Skeletal muscle cell (primary cell): ENCODE measurements at regions not wholly inside any gene's neighbourhood (a gene's known extent, or its start where the extent isn't known, plus 50 kb on each side); places are given as distances from the start of the nearest gene placed in this dataset.

Experiments
- DNase-seq: peaks from one replicate; pipeline ENCODE4 v3.0.0-alpha.2; 2010; ENCODE audit warnings: low read depth
- H3K4me3 ChIP-seq: 2 replicates; pipeline ENCODE4 v1.5.1; 2011; ENCODE audit warnings: low read depth, mild to moderate bottlenecking, control low read depth, low read length, moderate library complexity

DNA sequence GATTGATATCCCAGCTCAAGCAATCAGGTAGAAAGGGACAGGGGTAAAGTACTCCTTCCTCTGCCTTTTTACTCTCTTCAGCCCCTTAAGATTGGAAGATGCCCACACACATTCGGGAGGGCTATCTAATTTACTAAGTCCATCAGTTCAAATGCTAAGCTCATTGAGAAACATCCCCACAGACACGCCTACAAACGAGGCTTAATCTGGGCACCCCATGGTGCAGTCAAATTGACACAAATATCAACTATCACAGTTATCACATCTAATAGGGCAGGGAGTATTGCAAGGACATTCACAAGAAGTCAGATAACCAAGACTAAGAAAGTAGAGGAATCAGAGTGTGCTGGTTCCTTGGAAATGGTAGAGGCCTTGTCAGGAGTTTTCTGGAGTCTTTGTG, 437.8 kb upstream of the AZI2 start:
- no peak for DNase-seq
- H3K4me3 ChIP-seq, result no peak overlapping the region

DNA sequence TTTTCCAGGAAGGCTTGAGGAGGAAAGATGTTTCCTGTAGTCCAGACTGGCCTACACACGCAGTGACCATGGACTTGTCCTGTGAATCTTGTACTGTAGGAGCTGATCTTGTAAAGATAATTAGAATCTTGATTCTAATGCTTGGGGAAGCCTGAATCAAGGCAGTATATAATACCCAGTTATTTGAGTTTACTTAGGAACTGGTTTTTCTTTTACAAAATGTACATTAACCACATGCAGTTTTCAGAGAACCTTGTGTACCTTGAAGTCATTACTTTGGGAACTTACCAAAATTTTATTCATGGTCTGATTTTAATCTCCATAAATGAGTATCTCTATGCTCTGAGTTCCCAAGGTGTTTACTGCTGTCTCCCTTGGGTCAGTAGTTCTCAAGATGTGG, 439.9 kb upstream of the AZI2 start:
- no peak overlapping the region for H3K4me3 ChIP-seq
- DNase-seq, result no peak

DNA sequence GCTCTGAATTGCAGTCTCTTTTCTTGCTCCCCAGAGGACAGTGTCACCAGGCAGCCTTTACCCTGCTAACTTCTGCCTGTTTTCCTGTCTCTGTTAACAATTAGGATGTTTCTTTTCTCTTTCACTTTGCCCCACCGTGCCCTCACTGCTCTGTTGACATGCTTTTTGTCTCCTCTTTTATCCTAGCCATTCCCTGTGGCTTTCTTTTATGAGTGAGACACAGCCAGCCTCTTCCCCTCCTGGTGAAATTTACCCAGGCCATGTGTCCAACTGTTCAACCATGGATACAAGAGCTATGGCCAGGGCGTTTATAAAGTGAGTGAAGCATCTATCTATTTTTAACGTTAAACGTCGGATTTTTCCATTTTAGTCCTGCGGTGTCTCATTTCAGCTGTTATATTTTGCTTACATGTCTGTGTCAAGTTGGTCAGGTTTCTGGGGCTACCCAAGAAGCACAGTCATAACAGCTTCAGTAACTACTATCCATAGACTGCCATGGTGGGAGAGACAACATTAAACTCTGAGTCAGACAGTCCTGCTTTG, 443.2 kb upstream of the AZI2 start:
- no peak for DNase-seq
- no peak overlapping the region for H3K4me3 ChIP-seq

DNA sequence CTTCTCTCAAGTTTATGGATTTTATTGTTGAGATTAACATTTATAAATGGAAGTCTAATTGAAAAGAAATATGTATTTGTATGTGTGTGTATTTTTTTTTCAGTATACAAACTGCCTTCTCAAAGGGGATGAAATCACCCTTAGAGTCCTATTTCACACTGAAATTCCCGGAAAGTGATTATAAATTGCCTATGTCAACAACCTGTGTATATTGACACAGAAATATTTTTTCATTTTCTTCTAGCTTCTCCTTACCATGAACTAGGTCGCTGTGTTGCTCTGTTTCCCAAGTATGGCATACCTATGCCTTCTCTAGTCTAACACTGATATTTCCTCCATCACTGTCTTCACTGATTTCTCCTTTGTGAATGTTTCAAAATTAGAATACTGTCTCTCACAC, 444.0 kb upstream of the AZI2 start:
- no peak for DNase-seq
- H3K4me3 ChIP-seq, result no peak overlapping the region

DNA sequence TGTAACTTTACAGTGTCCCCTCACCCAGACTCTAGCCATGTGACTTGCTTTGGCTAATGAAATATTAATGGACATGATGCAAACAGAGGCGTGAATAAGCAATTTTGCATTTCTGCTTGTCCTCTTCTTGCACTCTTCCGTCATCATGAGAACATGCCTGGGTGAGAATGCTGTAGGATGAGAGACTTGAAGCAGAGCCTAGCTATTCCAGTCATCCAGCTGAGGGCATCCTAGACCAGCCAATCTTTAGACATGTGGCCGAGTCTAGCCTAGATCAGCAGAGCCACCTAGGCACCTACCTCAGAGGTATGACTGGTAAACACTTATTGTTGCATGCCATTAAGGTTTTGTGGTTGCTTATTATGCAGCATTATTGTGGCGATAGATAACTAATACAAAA, 450.5 kb upstream of the AZI2 start:
- DNase-seq, result no peak
- no peak overlapping the region for H3K4me3 ChIP-seq

DNA sequence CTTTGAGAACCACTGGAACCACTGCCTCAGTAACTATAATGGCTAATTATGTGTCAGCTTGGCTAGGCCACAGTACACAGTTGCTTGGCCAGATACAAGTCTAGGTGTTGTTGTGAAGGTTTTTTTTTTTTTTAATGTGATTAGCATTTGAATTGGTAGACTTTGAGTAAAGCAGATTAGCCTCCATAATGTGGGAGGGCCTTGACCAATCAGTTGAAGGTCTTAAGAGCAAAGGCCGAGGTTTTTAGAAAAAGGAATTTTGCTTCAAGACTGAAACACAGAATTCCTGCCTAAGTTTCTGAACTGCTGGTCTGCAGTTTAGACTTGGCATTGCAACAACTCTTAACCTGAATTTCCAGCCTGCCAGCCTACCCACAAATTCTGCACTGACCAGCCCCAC, 451.6 kb upstream of the AZI2 start:
- H3K4me3 ChIP-seq, result no peak overlapping the region
- DNase-seq, result no peak

DNA sequence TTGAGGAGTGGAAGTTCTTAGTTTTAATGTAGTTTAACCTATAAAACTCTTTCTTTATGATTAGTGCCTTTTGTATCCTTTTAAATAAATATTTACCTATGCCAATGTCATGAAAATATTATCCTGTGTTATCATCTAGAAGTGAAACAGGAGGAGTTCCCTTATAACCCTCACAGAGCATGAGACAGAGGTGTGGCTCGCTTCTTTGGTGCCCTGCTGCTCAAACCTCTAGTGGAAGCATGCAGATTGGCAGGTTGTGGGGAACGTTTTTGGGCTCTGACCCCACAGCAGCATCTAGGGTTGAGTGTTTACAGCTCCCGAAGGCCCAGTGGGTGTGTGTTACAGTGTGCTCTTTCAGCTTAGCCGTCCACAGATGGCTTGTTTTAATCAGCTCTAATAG, 459.4 kb upstream of the AZI2 start:
- H3K4me3 ChIP-seq, result no peak overlapping the region
- no peak for DNase-seq

DNA sequence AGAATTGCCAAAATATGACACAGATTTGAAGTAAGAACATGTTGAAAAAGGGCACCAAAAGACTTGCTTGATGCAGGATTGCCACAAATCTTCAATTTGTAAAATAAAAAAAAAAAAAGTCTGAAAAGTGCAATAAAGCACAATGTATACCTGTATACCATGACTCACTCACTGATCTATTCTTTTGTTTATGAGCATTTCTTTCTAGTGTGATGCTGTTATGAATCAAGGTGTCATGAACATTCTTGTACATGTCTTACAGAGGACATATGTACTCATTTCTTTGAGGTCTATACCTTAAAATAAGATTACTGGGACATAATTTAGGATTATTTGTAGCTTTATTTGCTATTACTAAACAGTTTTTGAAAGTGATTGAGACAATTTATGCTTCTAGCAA, 464.9 kb upstream of the RBMS3 start:
- H3K4me3 ChIP-seq, result no peak overlapping the region
- DNase-seq, result no peak

DNA sequence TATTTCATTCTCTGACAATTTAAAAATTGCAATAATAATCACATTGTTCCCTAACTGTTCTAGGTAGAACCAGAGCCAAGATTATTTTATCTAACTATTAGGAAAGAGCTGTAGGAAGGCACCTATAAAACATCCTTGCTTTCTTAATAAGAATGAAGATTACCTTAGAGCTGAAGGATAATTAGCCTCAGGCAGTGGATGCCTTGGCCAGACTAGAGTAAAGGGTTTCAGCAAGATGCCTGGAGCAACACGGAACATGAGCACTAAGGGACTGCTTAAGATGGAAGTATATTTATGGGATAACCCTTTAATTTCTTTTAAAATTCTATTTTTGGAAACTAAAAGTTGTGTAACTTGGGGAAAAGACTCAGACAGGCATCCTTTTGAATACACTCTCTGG, 456.6 kb upstream of the RBMS3 start:
- no peak overlapping the region for H3K4me3 ChIP-seq
- no peak for DNase-seq

DNA sequence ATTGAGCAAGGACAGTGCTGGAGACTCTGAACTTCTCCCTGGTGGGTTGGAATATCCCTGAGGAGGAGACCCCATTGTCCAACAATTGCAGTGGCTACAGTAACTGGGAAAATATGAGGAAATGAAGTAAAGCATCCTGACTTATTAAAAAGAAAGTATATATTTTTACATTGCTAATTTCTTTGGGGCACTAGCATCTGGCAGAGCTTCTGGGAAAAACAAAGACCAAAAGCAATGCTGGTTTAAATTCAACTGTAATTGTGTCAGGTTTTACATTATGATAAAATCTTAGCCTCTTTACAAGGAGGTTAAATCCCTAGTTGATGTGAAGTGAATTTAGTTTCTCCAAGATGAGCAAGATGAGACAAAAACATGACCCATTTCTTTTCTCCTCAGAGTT, 454.0 kb upstream of the RBMS3 start:
- no peak for DNase-seq
- no peak overlapping the region for H3K4me3 ChIP-seq

DNA sequence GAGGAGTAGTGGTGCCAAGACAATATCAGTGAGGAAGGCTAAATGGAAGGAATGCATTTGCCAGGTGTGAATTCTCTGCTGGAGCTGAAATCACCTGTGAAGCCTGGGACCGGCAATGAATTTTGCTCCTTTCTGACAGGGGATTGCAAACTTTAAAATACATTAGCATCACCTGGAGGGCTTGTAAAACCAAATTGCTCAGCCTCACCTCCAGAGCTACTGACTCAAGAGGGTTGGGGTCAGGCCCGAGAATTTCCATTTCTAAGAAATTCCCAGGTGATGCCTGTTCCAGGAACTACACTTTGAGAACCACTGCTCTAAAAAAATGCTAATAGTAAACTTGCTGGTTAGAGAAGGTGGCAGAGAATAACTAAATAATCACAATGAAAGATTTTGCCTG, 445.6 kb upstream of the RBMS3 start:
- no peak overlapping the region for H3K4me3 ChIP-seq
- DNase-seq, result no peak

DNA sequence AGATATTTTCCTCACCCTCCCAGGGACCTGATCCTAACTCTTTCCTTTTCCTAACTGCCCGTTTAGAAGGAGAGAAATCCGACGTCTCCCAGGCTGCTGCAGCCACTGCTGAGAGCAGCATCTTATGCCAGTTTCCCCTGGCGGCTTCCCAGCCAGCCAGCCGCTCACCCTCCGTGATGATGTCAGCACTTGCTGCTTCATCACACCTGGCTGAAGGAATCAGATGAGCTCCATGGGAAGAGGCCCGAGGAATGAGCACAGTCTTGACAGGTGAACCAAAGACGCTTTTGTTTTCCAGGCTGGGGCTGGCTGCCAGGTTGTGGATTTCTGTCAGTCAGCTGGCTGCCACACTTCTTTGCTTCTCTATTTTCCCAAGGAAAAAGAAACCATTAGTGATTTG, 445.1 kb upstream of the RBMS3 start:
- H3K4me3 ChIP-seq, result no peak overlapping the region
- DNase-seq, result no peak

DNA sequence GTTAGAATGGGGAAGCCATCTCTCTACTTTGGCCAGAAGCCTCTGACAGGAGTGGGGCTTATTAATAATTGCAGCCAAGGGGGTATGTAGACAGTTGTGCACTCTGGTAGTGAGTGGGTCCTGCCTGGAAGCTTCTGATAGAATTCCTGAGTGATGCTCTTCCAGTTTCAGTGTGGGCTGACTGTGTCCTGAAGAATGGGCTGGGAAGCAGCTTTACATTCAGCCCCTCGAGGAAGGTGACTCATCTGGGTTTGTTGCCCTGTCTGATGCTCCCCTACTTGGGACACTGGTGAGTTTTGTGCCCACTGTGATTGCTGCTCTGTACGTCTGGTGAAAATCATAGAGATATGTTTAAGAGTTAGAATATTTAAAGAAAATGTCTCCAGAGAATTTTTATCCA, 444.7 kb upstream of the RBMS3 start:
- no peak overlapping the region for H3K4me3 ChIP-seq
- no peak for DNase-seq

DNA sequence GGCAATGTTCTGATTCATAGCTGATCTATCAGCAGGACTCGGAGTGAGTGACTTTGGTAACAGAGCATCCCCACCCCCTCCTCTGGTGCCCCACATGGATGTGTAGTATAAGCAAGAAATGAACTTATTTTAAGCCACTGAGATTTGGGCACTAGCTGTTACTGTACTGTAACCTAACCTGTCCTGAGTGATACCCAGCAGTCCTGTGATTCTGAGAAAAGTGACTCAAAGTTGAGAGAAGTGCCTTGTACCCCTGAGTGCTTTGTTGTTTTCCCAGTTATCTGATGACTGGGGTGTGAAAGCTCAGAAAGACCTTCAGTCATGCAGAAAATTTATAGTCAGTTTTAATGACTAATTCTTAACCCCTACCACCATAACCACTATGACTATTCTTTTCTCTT, 439.9 kb upstream of the RBMS3 start:
- DNase-seq, result no peak
- H3K4me3 ChIP-seq, result no peak overlapping the region

DNA sequence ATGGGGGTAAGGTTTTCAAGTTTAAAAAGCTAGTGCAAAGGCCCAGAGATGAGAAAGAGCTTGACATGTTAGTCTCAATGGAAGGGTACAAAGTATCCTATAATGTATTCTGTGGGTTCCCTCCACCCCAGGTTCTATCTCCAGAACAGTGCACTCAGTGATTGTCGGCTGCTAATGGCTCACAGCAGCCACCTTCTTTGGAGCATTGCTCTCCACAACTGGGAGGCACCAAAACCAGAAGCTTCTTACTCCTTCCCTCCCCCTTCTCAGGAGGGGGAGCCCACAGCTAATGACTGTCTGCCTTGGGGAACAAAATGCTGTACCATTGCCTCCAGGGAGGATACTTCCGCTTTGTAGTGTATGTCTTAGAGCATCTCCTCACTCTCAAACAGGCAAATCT, 439.4 kb upstream of the RBMS3 start:
- no peak for DNase-seq
- no peak overlapping the region for H3K4me3 ChIP-seq

DNA sequence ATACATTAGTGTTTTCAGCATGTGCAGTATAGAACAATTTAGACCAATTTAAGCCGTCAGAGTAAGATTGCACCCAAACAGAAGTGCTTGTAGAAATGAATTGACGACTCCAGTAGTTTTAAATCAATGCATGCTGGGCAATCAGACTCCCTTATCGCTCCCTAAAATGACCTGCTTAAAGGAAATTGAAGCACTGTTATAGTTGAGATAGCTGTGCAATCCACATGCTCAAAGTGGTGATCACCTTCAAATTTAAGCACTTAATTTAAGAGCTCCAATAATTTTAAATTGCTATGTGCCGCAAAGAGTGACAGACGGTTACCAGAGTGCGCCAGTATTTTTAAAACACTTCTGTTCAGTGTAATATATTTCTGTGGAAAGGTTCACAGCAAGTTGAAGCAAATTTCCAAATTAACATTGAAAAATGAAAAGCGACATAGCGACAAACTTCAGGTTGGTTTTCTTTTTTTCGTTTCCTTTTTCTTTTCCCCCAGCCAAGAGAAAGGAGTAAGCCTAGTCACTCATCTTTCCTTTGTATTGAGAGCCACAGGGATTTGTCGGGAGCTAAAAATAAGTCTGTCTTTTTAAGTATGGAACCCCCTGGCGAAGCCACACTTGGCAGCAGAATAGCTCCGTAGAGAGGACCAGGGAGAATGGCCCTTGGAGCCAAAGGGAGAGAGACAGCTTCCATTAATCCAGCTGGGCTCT, 436.4 kb upstream of the RBMS3 start:
- no peak for DNase-seq
- no peak overlapping the region for H3K4me3 ChIP-seq

DNA sequence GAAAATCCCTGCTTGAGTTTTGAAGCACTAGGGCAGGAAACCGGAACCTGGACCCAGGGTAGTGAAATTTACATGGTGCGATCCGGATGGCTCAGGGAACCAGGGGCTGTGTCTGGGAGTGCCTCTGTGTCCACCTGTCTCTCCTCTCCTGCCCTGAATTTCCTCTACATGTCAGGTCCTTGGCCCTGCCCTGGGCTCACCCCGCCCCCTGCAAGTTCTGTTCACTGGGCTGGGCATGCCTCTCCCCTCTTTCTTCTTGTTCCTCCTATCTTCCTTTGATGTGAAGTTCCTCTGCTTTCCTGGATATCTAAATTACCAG, 435.9 kb upstream of the RBMS3 start:
- H3K4me3 ChIP-seq, result no peak overlapping the region

DNA sequence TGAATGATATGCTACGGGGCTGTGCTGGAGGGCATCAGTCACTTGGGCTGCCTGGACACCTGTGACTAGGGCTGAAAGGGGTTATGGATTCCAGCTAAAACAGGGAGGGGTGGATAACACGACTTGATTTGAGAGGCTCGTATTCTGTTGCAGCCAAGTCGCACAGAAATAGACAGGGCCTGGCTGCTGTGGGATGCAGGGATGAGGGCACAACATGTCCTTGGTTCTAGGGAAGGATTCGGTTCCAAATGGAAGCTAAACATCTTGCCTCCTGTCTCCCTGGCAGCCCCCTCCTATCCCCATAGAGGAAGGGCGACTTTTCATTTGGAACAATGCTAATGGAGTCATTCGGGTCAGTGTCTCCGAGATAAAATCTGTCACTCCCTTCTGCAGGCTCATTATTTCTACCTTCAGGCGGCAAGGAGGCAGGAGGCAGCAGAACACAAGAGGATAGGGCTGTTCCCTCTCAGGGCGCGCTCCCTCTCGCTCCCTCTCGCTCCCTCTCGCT, 433.8 kb upstream of the RBMS3 start:
- no peak for DNase-seq
- no peak overlapping the region for H3K4me3 ChIP-seq

More for the DNA sequence above, 435.9 kb upstream of the RBMS3 start:
- no peak for DNase-seq

DNA sequence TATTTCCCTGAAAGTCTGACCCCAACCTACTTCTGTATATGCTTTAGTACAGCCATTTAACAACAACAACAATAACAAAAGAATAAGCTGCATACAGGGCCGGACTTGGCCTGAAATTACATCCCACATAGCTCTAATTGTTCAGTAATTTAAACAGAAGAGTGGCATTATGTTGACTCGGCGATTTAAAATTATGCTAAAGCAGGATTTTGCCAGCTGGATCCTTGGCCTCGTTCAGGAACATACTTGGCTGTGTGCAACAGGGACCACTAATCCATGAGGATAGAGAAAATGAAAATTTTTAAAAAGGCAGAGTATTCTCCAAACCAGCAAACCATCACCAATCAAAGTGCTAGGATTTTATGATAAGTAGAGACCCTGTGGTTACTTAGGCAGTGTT, 433.1 kb upstream of the RBMS3 start:
- DNase-seq, result no peak
- H3K4me3 ChIP-seq, result no peak overlapping the region

DNA sequence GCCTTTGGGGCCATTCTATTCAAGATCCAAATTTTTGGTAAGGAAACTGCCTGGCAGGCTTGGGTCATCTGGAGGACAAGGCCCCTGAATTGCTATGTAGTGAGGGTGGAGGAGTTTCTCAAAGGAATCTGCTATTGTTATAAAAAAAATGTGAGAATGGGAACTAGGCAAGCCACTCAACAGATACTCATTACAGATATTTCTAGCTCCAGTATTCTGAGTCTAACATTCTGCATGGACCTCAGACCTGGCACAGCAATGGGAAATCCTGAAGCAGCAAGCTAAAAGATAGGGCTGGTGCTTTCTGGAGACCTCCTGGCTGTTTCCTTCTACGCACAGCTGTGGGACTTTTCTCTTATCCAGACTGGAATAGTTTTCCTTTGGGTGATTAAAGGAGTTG, 430.7 kb upstream of the RBMS3 start:
- no peak for DNase-seq
- H3K4me3 ChIP-seq, result no peak overlapping the region

DNA sequence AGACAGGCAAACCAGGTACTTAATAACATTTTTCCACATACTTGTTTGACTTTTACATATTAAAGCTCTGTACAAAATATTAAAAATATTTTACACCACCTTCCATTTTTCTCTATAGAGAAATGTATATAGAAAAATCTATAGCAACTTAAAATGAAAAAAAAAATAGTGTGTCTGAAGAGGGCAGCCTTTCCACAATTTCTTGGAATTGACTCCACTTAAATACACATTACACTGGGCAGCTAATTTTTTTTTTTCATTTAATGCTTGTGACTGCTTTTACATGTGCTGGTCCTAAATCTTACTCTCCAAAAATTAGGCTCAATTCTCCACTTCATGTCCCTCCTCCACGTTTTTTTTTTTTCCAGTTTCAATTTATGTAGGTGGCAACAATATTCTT, 427.0 kb upstream of the RBMS3 start:
- no peak overlapping the region for H3K4me3 ChIP-seq
- DNase-seq, result no peak

DNA sequence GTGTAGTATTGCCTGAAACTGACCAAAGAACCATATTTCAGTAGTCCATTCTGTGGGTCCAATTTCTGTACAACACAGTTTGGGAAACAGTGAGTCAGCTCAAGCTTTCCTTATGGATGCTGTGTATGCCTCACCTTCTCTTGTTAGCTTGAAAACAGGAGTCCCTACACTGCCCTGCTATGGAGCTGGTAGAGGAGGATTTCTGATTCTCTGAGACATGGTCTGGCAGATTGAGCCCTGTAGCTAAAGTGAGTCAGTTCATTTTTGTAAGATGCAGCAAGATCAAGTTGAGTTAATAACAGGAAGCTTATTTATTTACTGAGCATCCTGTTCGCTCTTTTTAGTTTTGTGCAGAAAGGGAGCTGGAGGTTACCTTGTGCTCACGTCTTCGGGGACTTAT, 424.1 kb upstream of the RBMS3 start:
- no peak for DNase-seq

More for the DNA sequence above, 424.1 kb upstream of the RBMS3 start:
- no peak overlapping the region for H3K4me3 ChIP-seq
